ENCODE measurements at regions not wholly inside any gene's neighbourhood (a gene's known extent, or its start where the extent isn't known, plus 50 kb on each side); places are given as distances from the start of the nearest gene placed in this dataset.
"Not testable (repeated sequence)": the region's sequence is repeated elsewhere in the genome, so short reads cannot be mapped to it uniquely, and the experiment has no call there.

- no peak for DNase-seq (ENCODE audit: low read depth)
These were observed 311.8 kb downstream of the TSHZ3 start for GRCh38 chr19:31037286-31037980.

GRCh38 chr19:31031455-31031854, 317.8 kb downstream of the TSHZ3 start:
- DNase-seq (ENCODE audit: low read depth) = not testable (repeated sequence)

GRCh38 chr19:31023038-31023437, 326.2 kb downstream of the TSHZ3 start:
- no peak for DNase-seq (ENCODE audit: low read depth)

GRCh38 chr19:31018936-31019335, 330.3 kb downstream of the TSHZ3 start:
- no peak for DNase-seq (ENCODE audit: low read depth)

- DNase-seq (ENCODE audit: low read depth) = no peak
These were observed 333.5 kb downstream of the TSHZ3 start for GRCh38 chr19:31015778-31016177.

GRCh38 chr19:31014668-31015067, 334.6 kb downstream of the TSHZ3 start:
- DNase-seq (ENCODE audit: low read depth) = no peak

- DNase-seq (ENCODE audit: low read depth) = no peak
These were observed 335.7 kb downstream of the TSHZ3 start for GRCh38 chr19:31013384-31014020.

- no peak for DNase-seq (ENCODE audit: low read depth)
These were observed 346.6 kb downstream of the TSHZ3 start for GRCh38 chr19:31002518-31003244.

GRCh38 chr19:31001991-31002390, 347.2 kb downstream of the TSHZ3 start:
- DNase-seq (ENCODE audit: low read depth) = no peak

- DNase-seq (ENCODE audit: low read depth) = no peak
These were observed 348.3 kb downstream of the TSHZ3 start for GRCh38 chr19:31000913-31001312.

- no peak for DNase-seq (ENCODE audit: low read depth)
These were observed 349.5 kb downstream of the TSHZ3 start for GRCh38 chr19:30999726-31000125.

GRCh38 chr19:30997222-30997621, 352.0 kb downstream of the TSHZ3 start:
- DNase-seq (ENCODE audit: low read depth) = no peak

GRCh38 chr19:30978639-30979038, 370.6 kb downstream of the TSHZ3 start:
- DNase-seq (ENCODE audit: low read depth) = no peak

GRCh38 chr19:30969591-30969990, 379.6 kb downstream of the TSHZ3 start:
- DNase-seq (ENCODE audit: low read depth) = no peak

- no peak for DNase-seq (ENCODE audit: low read depth)
These were observed 380.3 kb downstream of the TSHZ3 start for GRCh38 chr19:30968841-30969399.

- DNase-seq (ENCODE audit: low read depth) = no peak
These were observed 381.0 kb downstream of the TSHZ3 start for GRCh38 chr19:30968210-30968609.

- DNase-seq (ENCODE audit: low read depth) = no peak
These were observed 382.8 kb downstream of the TSHZ3 start for GRCh38 chr19:30966486-30966885.

GRCh38 chr19:30959011-30959410, 390.2 kb downstream of the TSHZ3 start:
- DNase-seq (ENCODE audit: low read depth) = no peak

GRCh38 chr19:30955112-30956104, 393.8 kb downstream of the TSHZ3 start:
- no peak for DNase-seq (ENCODE audit: low read depth)

- not testable (repeated sequence) for DNase-seq (ENCODE audit: low read depth)
These were observed 404.8 kb downstream of the TSHZ3 start for GRCh38 chr19:30944276-30944932.

Measured in GM04504 (cell line).